ENCODE measurements at regions not wholly inside any gene's neighbourhood (a gene's known extent, or its start where the extent isn't known, plus 50 kb on each side); places are given as distances from the start of the nearest gene placed in this dataset.

GRCh38 chr21:24278711-24279110, 1328.6 kb downstream of the MRPL39 start:
- Histone ChIP-seq H3K36me3 (ENCODE audit: control insufficient read depth, insufficient read depth, low read length) (no peaks in the 10 kb centered on the region), H3K4me2 (ENCODE audit: low read depth, low read length) (no peak overlapping the region), H3K27me3 (ENCODE audit: control insufficient read depth, insufficient read depth, low read length) (no peaks in the 10 kb centered on the region), H2AFZ (replicated peaks; ENCODE audit: low read length, poor library complexity) (no peak overlapping the region), H4K8ac (ENCODE audit: low read depth in 2 of 2, low read length in 2 of 2) (no peak overlapping the region), H3K18ac (ENCODE audit: low read depth, low read length) (no peak overlapping the region), H2AK5ac (ENCODE audit: low read depth, low read length) (no peak overlapping the region), H2BK120ac (ENCODE audit: low read depth, low read length) (no peak overlapping the region), H3K9me3 (ENCODE audit: control insufficient read depth, insufficient read depth, low read length) (no peaks in the 10 kb centered on the region), H3K27ac (ENCODE audit: insufficient read depth, low read length) (no peak overlapping the region), H2BK20ac (ENCODE audit: low read depth, low read length) (no peak overlapping the region), H3K23ac (ENCODE audit: low read depth, low read length) (no peak overlapping the region), H3K4me3 (ENCODE audit: insufficient read depth, low read depth, low read length) (no peak overlapping the region), H3K9me1 (ENCODE audit: insufficient read depth, low read length) (no peaks in the 10 kb centered on the region), H3K56ac (ENCODE audit: extremely low read depth, insufficient read depth, low read length) (no peak overlapping the region), H3K4me1 (ENCODE audit: control insufficient read depth, insufficient read depth, low read length) (no peaks in the 10 kb centered on the region), H3K14ac (replicated peaks; ENCODE audit: low read depth, low read length) (no peak overlapping the region), H2AK9ac (replicated peaks; ENCODE audit: low read depth, low read length, poor library complexity) (no peak overlapping the region), H2BK5ac (ENCODE audit: low read depth, low read length, poor library complexity, severe bottlenecking) (no peak overlapping the region), H3K79me1 (ENCODE audit: low read depth in 1 of 2, low read length in 2 of 2) (no peaks in the 10 kb centered on the region), H3K4ac (ENCODE audit: low read depth, low read length) (no peak overlapping the region), H4K20me1 (ENCODE audit: insufficient read depth, low read length) (no peaks in the 10 kb centered on the region), H2BK15ac (ENCODE audit: low read depth, low read length) (no peak overlapping the region), H4K5ac (ENCODE audit: low read depth, low read length) (no peak overlapping the region), H3K9ac (ENCODE audit: low read depth, low read length) (no peak overlapping the region), H4K91ac (ENCODE audit: insufficient read depth, low read depth, low read length) (no peak overlapping the region)
- POLR2A ChIA-PET (ENCODE audit: unreplicated experiment) = no interaction called here
- in situ Hi-C loops (cut with MboI; ENCODE audit: low sequenced_read_pairs) (no loop called here), dilution Hi-C loops (cut with HindIII; ENCODE audit: low sequenced_read_pairs, unreplicated experiment) (no loop called here), intact Hi-C loops (cut with micrococcal nuclease) (no loop called here)
- CTCF ChIA-PET = no interaction called here
- WGBS, 2 experiments (ENCODE audit: extremely low coverage in 2 of 2, insufficient read length in 1 of 2) = no CpG with 5 or more reads among the region's 2 CpGs
- no TSS peak for BruUV-seq (replicated peaks)
- no peak for DNase-seq
- no peak for TF ChIP-seq MAZ (IDR thresholded peaks at IDR 0.05; ENCODE audit: borderline replicate concordance, low read depth, low read length)
- TF ChIP-seq RFX5 (IDR thresholded peaks at IDR 0.05; ENCODE audit: low read depth, low read length) = no peak
- TF ChIP-seq FOS (IDR thresholded peaks at IDR 0.05; ENCODE audit: low read depth, low read length) = no peak
- no peak for TF ChIP-seq CEBPB (IDR thresholded peaks at IDR 0.05; ENCODE audit: low read depth, low read length)
- no peak for TF ChIP-seq USF2 (IDR thresholded peaks at IDR 0.05; ENCODE audit: low read depth, low read length)
- no peak for ATAC-seq (ENCODE audit: low read depth)

Measured in IMR-90 (cell line).